ENCODE measurements at regions not wholly inside any gene's neighbourhood (a gene's known extent, or its start where the extent isn't known, plus 50 kb on each side); places are given as distances from the start of the nearest gene placed in this dataset.
"Not testable (repeated sequence)": the region's sequence is repeated elsewhere in the genome, so short reads cannot be mapped to it uniquely, and the experiment has no call there.

DNA sequence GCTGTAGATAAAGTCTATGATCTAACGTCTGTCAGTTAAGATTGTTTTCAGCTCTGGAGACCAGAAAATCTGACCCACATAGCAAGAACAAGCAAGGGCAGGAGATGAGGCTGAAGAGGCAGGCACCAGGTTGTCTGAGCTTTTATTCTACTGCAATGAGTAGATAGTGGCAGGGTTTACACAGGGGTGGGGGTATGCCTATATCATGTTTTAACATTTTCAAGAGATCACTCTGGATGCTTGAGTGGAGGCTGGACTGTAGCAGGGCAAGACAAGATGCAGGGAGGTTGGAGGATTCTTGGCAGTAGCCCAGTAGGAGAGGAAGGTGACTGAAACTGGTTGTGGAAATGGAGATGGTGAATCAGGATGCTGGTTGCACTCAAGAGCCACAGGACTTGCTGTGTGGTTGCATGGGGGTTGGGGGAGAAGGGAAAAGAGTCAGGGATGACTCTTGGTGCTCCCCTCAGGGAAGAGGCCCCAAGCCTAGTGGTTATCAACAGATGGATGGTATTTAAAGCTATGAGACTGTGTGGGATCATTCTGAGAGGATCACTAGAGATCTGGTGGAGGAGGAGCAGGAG, 143.1 kb upstream of the KCNJ18 start:
- FAIRE-seq (no peak), DNase-seq (ENCODE audit: insufficient read length, low spot score) (no peak)
- no peak for TF ChIP-seq SPI1 (IDR thresholded peaks at IDR 0.05; ENCODE audit: low read depth, low read length)
- no peak for TF ChIP-seq POLR2AphosphoS5 (IDR thresholded peaks at IDR 0.05; ENCODE audit: low read depth, low read length)
- TF ChIP-seq PAX5 (IDR thresholded peaks at IDR 0.05; ENCODE audit: insufficient read depth, low read length, severe bottlenecking), result no peak

DNA sequence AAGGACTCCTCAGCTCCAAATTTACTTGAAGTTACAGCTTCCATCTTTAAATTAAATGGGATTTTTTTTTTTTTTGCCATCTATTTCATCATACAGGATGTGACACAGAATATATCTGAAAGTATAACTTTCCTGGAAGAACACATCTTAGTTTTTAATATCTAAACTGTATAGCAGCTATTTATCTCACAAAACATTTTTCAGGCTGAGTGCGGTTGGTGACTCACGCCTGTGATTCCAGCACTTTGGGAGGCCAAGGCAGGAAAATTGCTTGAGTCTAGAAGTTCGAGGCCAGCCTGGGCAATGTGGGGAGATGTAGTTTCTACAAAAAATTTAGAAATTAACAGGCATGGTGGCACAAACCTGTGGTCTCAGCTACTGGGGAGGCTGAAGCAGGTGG, 142.3 kb upstream of the KCNJ18 start:
- not testable (repeated sequence) for FAIRE-seq; DNase-seq (ENCODE audit: insufficient read length, low spot score)

DNA sequence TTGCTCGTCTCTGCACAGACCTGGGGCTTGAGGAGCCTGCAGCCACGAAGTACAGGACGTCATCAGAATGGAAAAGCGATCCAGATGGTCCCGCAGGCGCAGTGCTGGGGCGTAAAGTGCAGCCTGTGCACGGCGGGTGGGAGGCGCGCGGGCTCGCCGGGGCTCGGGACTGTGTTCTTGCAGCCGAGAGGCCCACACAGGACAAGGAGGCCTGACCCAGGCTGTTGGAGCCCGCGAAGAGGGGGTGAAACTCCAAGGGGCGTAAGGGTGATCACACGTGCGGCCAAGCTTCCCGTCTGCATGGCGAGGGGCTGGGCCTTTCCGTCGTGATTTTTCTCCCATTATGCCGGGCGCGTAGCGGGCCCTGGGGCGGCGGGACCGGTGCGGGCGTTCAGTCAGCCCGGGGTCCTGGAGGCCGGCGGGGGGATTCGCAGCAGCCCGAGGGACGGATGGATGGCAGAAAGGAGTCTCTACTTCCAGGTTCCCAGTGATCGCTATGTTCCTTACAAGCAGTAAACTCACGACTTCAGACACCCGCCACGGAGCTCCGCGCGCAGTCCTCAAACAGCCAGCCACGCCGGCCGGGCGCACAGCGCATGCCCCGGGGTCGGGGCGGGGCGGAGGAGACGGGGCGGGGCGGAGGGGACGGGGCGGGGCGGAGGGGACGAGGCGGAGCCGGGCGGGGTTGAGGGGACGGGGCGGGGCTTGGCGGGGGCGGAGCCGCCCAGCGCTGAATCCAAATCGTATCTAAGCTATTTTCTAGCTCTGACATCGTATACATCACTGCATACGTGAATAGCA, 141.0 kb upstream of the KCNJ18 start:
- peak; percentile 55 for DNase-seq (ENCODE audit: insufficient read length, low spot score)
- TF ChIP-seq POLR2AphosphoS5 (IDR thresholded peaks at IDR 0.05; ENCODE audit: low read depth, low read length) (no peak), POLR2A (IDR thresholded peaks at IDR 0.05; ENCODE audit: low read depth, low read length) (no peak), PAX5 (IDR thresholded peaks at IDR 0.05; ENCODE audit: insufficient read depth, low read length, severe bottlenecking) (no peak), POU2F2 (IDR thresholded peaks at IDR 0.05; ENCODE audit: low read depth, low read length) (no peak), SPI1 (IDR thresholded peaks at IDR 0.05; ENCODE audit: low read depth, low read length) (no peak), TAF1 (IDR thresholded peaks at IDR 0.05; ENCODE audit: low read depth, low read length) (no peak)
- no peak for FAIRE-seq

GRCh38 chr17:21558921-21559320, 133.4 kb upstream of the KCNJ18 start:
- FAIRE-seq, result not testable (repeated sequence)

DNA sequence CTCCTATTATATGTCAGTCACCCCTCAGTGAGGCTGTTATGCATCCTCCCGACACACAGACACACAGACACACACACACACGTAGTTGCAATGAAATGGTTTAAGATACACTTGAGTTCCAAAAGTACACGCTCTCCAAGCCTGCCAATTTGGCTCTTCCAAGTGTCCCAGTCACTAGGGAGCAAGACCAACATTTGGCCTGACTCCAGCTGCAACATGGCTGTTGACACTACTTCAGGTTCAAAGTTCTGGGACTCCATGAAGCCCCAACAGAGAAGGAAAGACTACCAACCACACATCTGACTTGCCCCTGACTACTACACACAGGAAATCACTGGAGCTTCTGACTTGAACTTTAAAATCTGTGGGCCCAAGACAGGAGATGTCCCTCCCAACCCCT, 128.1 kb upstream of the KCNJ18 start:
- FAIRE-seq (no peak), DNase-seq (ENCODE audit: insufficient read length, low spot score) (no peak)
- no peak for TF ChIP-seq TAF1 (IDR thresholded peaks at IDR 0.05; ENCODE audit: low read depth, low read length)
- no peak for TF ChIP-seq POLR2A (IDR thresholded peaks at IDR 0.05; ENCODE audit: low read depth, low read length)
- no peak for TF ChIP-seq POLR2AphosphoS5 (IDR thresholded peaks at IDR 0.05; ENCODE audit: low read depth, low read length)
- no peak for TF ChIP-seq SPI1 (IDR thresholded peaks at IDR 0.05; ENCODE audit: low read depth, low read length)
- no peak for TF ChIP-seq PAX5 (IDR thresholded peaks at IDR 0.05; ENCODE audit: insufficient read depth, low read length, severe bottlenecking)
- no peak for TF ChIP-seq POU2F2 (IDR thresholded peaks at IDR 0.05; ENCODE audit: low read depth, low read length)

More at GRCh38 chr17:21558921-21559320, 133.4 kb upstream of the KCNJ18 start:
- DNase-seq (ENCODE audit: insufficient read length, low spot score), result not testable (repeated sequence)

- not testable (repeated sequence) for FAIRE-seq; DNase-seq (ENCODE audit: insufficient read length, low spot score)
These were observed 127.6 kb upstream of the KCNJ18 start for GRCh38 chr17:21564757-21565156.

GRCh38 chr17:21570427-21570826, 121.9 kb upstream of the KCNJ18 start:
- FAIRE-seq; DNase-seq (ENCODE audit: insufficient read length, low spot score): not testable (repeated sequence)

- DNase-seq (ENCODE audit: insufficient read length, low spot score); FAIRE-seq: not testable (repeated sequence)
These were observed 120.2 kb upstream of the KCNJ18 start for GRCh38 chr17:21572148-21572547.

GRCh38 chr17:21573271-21573960, 118.9 kb upstream of the KCNJ18 start:
- FAIRE-seq; DNase-seq (ENCODE audit: insufficient read length, low spot score): not testable (repeated sequence)

DNA sequence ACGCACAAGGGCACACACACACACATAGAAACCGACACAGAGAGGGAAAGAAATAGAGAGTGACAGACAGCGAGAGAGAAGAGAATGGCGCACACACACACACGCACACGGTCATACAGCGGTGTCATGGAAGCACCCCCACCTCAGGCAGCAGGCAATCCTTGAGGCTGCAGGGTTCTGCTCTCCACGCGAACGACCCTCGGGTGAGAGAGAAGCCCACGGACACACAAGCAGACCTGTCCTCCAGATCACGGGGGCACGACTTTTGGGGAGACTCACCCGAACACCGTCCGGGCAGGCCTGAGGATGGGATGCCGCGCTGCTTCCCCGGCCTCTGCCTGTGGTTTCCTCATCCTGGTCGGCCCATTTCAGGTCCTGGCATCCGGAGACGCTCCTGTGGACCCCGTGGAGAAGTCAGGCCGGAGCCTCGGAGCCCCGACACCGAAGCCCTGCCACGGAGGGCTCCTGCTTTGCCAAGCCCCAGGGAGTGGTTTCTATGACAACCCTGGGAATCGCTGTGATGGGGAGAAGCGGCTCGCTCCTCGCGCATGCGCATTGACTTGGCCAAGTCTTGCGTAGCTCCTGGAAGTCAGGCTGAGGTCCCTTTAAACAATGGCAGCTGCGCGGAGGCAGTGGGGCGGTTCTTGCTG, 118.2 kb upstream of the KCNJ18 start:
- DNase-seq (ENCODE audit: insufficient read length, low spot score) (no peak), FAIRE-seq (no peak)
- TF ChIP-seq POLR2AphosphoS5 (IDR thresholded peaks at IDR 0.05; ENCODE audit: low read depth, low read length) (no peak), POU2F2 (IDR thresholded peaks at IDR 0.05; ENCODE audit: low read depth, low read length) (no peak), TAF1 (IDR thresholded peaks at IDR 0.05; ENCODE audit: low read depth, low read length) (no peak), SPI1 (IDR thresholded peaks at IDR 0.05; ENCODE audit: low read depth, low read length) (no peak), PAX5 (IDR thresholded peaks at IDR 0.05; ENCODE audit: insufficient read depth, low read length, severe bottlenecking) (no peak), POLR2A (IDR thresholded peaks at IDR 0.05; ENCODE audit: low read depth, low read length) (no peak)

DNA sequence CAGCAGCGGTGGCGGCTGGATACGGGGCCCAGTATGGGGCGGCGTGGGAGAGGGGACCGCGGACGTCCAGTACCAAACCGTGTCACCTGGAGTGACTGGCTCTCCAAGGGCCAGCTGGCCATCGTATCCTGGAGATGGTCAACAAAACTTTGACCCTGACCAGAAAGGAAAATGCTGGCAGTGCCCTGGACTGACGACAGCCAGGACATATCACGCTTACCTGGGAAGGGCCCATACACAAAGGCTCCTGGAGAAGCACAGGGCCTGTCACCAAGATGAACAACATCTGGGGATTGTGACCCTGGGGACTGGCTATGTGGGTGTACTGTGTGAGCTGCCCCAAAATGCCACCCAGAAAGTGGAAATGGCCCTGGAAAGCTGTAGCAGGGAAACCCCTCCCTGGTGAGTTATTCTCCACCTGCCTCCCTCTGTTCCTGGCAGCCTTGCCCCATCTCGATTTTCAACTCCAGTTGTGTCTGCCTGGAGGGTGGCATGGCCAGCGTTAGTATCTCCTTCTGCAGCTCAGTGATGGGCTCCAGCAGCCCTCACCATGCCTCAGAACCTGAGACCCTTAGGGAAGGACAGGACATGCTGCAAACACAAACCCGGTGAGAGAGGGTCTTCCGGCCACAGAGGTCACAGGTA, 117.6 kb upstream of the KCNJ18 start:
- not testable (repeated sequence) for FAIRE-seq; DNase-seq (ENCODE audit: insufficient read length, low spot score)

GRCh38 chr17:21578783-21579182, 113.5 kb upstream of the KCNJ18 start:
- not testable (repeated sequence) for FAIRE-seq; DNase-seq (ENCODE audit: insufficient read length, low spot score)
